Heart left ventricle (tissue), 16 donors: ENCODE measurements at regions not wholly inside any gene's neighbourhood (a gene's known extent, or its start where the extent isn't known, plus 50 kb on each side); places are given as distances from the start of the nearest gene placed in this dataset.

Experiments used
- ATAC-seq, 4 donors: fragments of 200-7000 bp; cut with Tn5 transposase; one replicate each; pipeline ENCODE4 v1.9.1; 2020 to 2022; ENCODE audit warnings: moderate library complexity in 4 of 4, mild to moderate bottlenecking in 3 of 4, moderate number of reproducible peaks in 1 of 4
- DNase-seq, 5 donors: peaks; one replicate each; pipeline ENCODE4 v3.0.0-alpha.2; 2020
- H3K27ac ChIP-seq, 12 donors: fragments of 200-600 bp; sonication (generic) in 4 of 12; one replicate each; pipeline versions ENCODE4 v1.5.0 to v1.8.0; 2016 to 2022; ENCODE audit warnings: mild to moderate bottlenecking in 2 of 12
- H3K27me3 ChIP-seq, 9 donors: fragments of 200-600 bp; sonication (generic) in 2 of 9; one replicate each; pipeline versions ENCODE4 v1.5.1 to v1.8.0; 2016 to 2022; ENCODE audit warnings: mild to moderate bottlenecking in 3 of 9
- H3K36me3 ChIP-seq, 9 donors: fragments of 200-600 bp; sonication (generic) in 2 of 9; one replicate each; pipeline versions ENCODE4 v1.5.0 to v1.8.0; 2018 to 2022; ENCODE audit warnings: mild to moderate bottlenecking in 2 of 9
- H3K4me1 ChIP-seq, 12 donors: fragments of 200-600 bp; sonication (generic) in 4 of 12; one replicate each; pipeline versions ENCODE4 v1.5.0 to v1.8.0; 2016 to 2022; ENCODE audit warnings: mild to moderate bottlenecking in 3 of 12
- H3K4me3 ChIP-seq, 12 donors: fragments of 200-600 bp; sonication (generic) in 4 of 12; one replicate each; pipeline versions ENCODE4 v1.5.0 to v1.8.0; 2017 to 2022; ENCODE audit warnings: mild to moderate bottlenecking in 9 of 12, moderate library complexity in 4 of 12
- H3K9me3 ChIP-seq, 12 donors: fragments of 200-600 bp; sonication (generic) in 4 of 12; one replicate each; pipeline versions ENCODE4 v1.5.0 to v1.8.0; 2016 to 2022; ENCODE audit warnings: mild to moderate bottlenecking in 1 of 12
- CTCF ChIP-seq, 12 donors: fragments of 200-600 bp; sonication (generic) in 4 of 12; IDR thresholded peaks; one replicate each; pipeline versions ENCODE4 v1.5.0 to v1.8.0; 2018 to 2022; ENCODE audit warnings: antibody characterized with exemption in 12 of 12, mild to moderate bottlenecking in 5 of 12
- POLR2A ChIP-seq, 2 donors: fragments of 450-650 bp; IDR thresholded peaks; one replicate each; pipeline ENCODE4 v1.6.1; 2017; ENCODE audit warnings: antibody characterized with exemption in 2 of 2, mild to moderate bottlenecking in 2 of 2, moderate library complexity in 2 of 2
- WGBS, 4 donors: extraction: QIAGEN DNeasy Blood & Tissue Kit in 2 of 4; methylation state at CpG; one replicate each; pipeline versions ENCODE4 v1.1.5 to v1.1.7; 2013 to 2018; 5-methylcytosine and 5-hydroxymethylcytosine counted together
- intact Hi-C, 10 donors: fragments of 100-400 bp; cut with DNase I; formaldehyde crosslinking; loops; one replicate each; pipeline versions ENCODE4 v1.11.1 to v1.14.2; 2022
- donor health status: ischemic (EF 13 %, LVEDD 7.1; RV severe dilation, severe dysfunction).
- donor health status: healthy with polysubstance abuse.
- donor health status: DM: no; HTN: yes; CAD: no.
- donor health status: DM: no; HTN: no; CAD: no.
- donor health status: ischemic (EF 25% LVEDD 6.9; RV normal size, moderate dysfunction).
- donor health status: ischemic (EF 25% LVEDD 5.7; RV mildly dilated, moderate dysfunction).
- donor health status: healthy.
- donor health status: DM: yes; HTN: yes; CAD: no.
- donor health status: ischemic (EF 35%, LVEDD 5.7; RV mildly dilated, moderate dysfunction).
- donor health status: nonischemic (EF 11% LVEDD 7.7; RV severe dilation, severe dysfunction).
- donor health status: DM: yes; HTN: yes; CAD: no.
- donor health status: PGD.
- donor health status: ischemic (EF 29% LVEDD 5.4; RV normal size, mild dysfunction).
- donor health status: nonischemic (EF 23%, LVEDD 6.1; RV moderate dilation, normal function).

GRCh38 chr16:59913666-59914065, 1179.5 kb upstream of the GOT2 start:
- H3K36me3 ChIP-seq: no peaks in the 10 kb centered on the region
- TF ChIP-seq CTCF (IDR thresholded peaks at IDR 0.05): no peak
- TF ChIP-seq POLR2A (IDR thresholded peaks at IDR 0.05): no peak
- intact Hi-C loops: no loop called here
- no peak for DNase-seq
- ATAC-seq: no peak
- H3K9me3 ChIP-seq: peaks cover 0 to 3% (median 0%) of the 10 kb centered on the region in 12 donors
- no peak overlapping the region for H3K27ac ChIP-seq
- 69 to 80% (median 75%) methylated on average over 1 of the region's 1 CpG for WGBS, 4 donors
- H3K27me3 ChIP-seq: no peaks in the 10 kb centered on the region
- no peaks in the 10 kb centered on the region for H3K4me1 ChIP-seq
- no peak overlapping the region for H3K4me3 ChIP-seq

- H3K4me1 ChIP-seq: no peaks in the 10 kb centered on the region
- ATAC-seq (no peak), DNase-seq (no peak)
- TF ChIP-seq POLR2A (IDR thresholded peaks at IDR 0.05) (no peak), CTCF (IDR thresholded peaks at IDR 0.05) (no peak)
- no peaks in the 10 kb centered on the region for H3K36me3 ChIP-seq
- peaks cover 0 to 3% (median 0%) of the 10 kb centered on the region in 12 donors for H3K9me3 ChIP-seq
- intact Hi-C loops: no loop called here
- WGBS, 4 donors: 41 to 53% (median 49%) methylated on average over 5 of the region's 5 CpGs
- no peak overlapping the region for H3K27ac ChIP-seq
- H3K4me3 ChIP-seq: no peak overlapping the region
- H3K27me3 ChIP-seq: no peaks in the 10 kb centered on the region
These were observed 1175.1 kb upstream of the GOT2 start for GRCh38 chr16:59909262-59909661.

- intact Hi-C loops: no loop called here
- H3K36me3 ChIP-seq: no peaks in the 10 kb centered on the region
- no peak for ATAC-seq
These were observed 1173.5 kb upstream of the GOT2 start for GRCh38 chr16:59907611-59908010.

GRCh38 chr16:59905606-59906005, 1171.5 kb upstream of the GOT2 start:
- H3K36me3 ChIP-seq: no peaks in the 10 kb centered on the region
- no peak for DNase-seq
- no peaks in the 10 kb centered on the region for H3K27me3 ChIP-seq
- no peak for ATAC-seq
- no peak overlapping the region for H3K4me3 ChIP-seq
- no peak for TF ChIP-seq CTCF (IDR thresholded peaks at IDR 0.05)
- TF ChIP-seq POLR2A (IDR thresholded peaks at IDR 0.05): no peak
- 59 to 68% (median 63%) methylated on average over 6 of the region's 6 CpGs for WGBS, 4 donors
- no peak overlapping the region for H3K27ac ChIP-seq
- intact Hi-C loops: no loop called here
- H3K4me1 ChIP-seq: no peaks in the 10 kb centered on the region
- H3K9me3 ChIP-seq: no peaks in the 10 kb centered on the region

More at GRCh38 chr16:59907611-59908010, 1173.5 kb upstream of the GOT2 start:
- Histone ChIP-seq H3K4me3 (no peak overlapping the region), H3K27me3 (no peaks in the 10 kb centered on the region), H3K4me1 (no peaks in the 10 kb centered on the region), H3K27ac (no peak overlapping the region), H3K9me3 (peaks cover 0 to 3% (median 0%) of the 10 kb centered on the region in 12 donors)
- WGBS, 4 donors: 65 to 78% (median 73%) methylated on average over 4 of the region's 4 CpGs
- TF ChIP-seq POLR2A (IDR thresholded peaks at IDR 0.05) (no peak), CTCF (IDR thresholded peaks at IDR 0.05) (no peak)
- DNase-seq: no peak
